ENCODE measurements at regions not wholly inside any gene's neighbourhood (a gene's known extent, or its start where the extent isn't known, plus 50 kb on each side); places are given as distances from the start of the nearest gene placed in this dataset.
"Not testable (repeated sequence)": the region's sequence is repeated elsewhere in the genome, so short reads cannot be mapped to it uniquely, and the experiment has no call there.

DNA sequence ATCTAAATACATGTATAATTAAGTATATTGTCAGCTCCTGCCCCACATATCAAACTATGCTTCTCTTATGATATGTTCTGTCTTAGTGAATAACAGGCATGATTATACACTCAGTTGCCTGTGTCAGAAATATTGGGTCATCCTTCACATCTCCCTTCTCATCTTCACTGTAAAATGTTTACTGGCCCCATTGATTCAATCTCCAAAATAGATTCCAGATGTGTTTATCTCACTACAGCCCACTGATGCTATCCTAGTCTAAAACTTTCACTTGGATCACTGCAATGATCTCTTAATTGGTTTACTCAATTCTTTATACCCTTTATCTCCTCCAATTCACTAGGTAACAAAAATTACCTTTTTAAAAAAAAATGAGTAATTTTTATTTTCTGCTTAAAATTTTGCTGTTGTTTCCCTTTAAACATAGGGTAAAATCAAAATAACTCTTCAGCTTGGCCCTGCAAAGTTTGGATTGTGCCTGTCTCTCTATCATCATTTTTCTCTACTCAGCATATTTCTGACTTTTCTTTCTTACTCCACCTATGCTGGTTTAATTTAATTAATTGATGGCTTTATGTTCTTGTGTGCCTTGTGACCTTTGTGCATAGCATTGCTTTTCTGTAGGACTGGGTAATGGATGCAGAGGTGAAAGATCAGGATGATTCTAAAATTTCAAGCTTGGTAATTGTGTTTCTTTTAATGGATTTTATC is 233.9 kb upstream of the FOXP2 start:
- no peak for TF ChIP-seq CTCF (IDR thresholded peaks at IDR 0.05; ENCODE audit: control extremely low read depth, extremely low read depth)
- Histone ChIP-seq H3K27me3 (ENCODE audit: control insufficient read depth in 3 of 3, insufficient read depth in 3 of 3, low read length in 2 of 3) (no peaks in the 10 kb centered on the region), H3K9me3 (ENCODE audit: control insufficient read depth in 4 of 4, insufficient read depth in 3 of 4, low read length in 3 of 4) (no peaks in the 10 kb centered on the region), H3K36me3 (ENCODE audit: control insufficient read depth in 4 of 4, insufficient read depth in 4 of 4, low read length in 4 of 4) (no peaks in the 10 kb centered on the region), H3K27ac (ENCODE audit: low read depth in 1 of 2, low read length in 1 of 2) (no peak overlapping the region), H3K4me1 (ENCODE audit: control insufficient read depth in 5 of 5, insufficient read depth in 5 of 5, low read length in 5 of 5) (peaks cover 0 to 10% (median 0%) of the 10 kb centered on the region in 5 donors), H3K4me3 (no peak overlapping the region), H3K9ac (ENCODE audit: insufficient read depth in 1 of 2, low read length in 2 of 2) (no peak overlapping the region)
- no peak for ATAC-seq (ENCODE audit: insufficient read depth, low FRiP score)
- no peak for DNase-seq

DNA sequence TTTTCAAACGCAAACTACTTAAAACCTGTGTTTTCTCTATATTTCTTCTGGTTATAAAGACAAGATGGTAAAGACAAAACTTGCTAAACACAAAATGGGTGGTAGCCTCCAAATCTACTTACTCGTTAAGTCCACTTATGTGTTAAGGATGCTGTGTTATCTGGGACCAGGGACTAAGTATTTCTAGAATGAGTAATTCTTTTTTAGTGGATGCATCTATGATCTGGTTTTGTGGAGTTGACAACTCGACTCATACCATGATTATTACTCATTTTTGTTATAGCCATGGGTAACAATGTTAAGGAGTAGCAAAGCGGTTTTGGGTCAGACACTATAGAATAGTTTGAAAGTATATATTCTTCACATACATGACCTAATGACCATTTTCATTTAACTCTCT is 239.5 kb upstream of the FOXP2 start:
- no peak for DNase-seq
- ATAC-seq (ENCODE audit: insufficient read depth, low FRiP score), result no peak
- Histone ChIP-seq H3K36me3 (ENCODE audit: control insufficient read depth in 4 of 4, insufficient read depth in 4 of 4, low read length in 4 of 4) (no peaks in the 10 kb centered on the region), H3K27me3 (ENCODE audit: control insufficient read depth in 3 of 3, insufficient read depth in 3 of 3, low read length in 2 of 3) (no peaks in the 10 kb centered on the region), H3K4me3 (no peak overlapping the region), H3K9ac (ENCODE audit: insufficient read depth in 1 of 2, low read length in 2 of 2) (no peak overlapping the region), H3K27ac (ENCODE audit: low read depth in 1 of 2, low read length in 1 of 2) (no peak overlapping the region), H3K4me1 (ENCODE audit: control insufficient read depth in 5 of 5, insufficient read depth in 5 of 5, low read length in 5 of 5) (no peaks in the 10 kb centered on the region), H3K9me3 (ENCODE audit: control insufficient read depth in 4 of 4, insufficient read depth in 3 of 4, low read length in 3 of 4) (peaks cover 0 to 6% (median 0%) of the 10 kb centered on the region in 4 donors)
- 87 to 91% methylated on average over 4 of the region's 4 CpGs for WGBS, 2 donors
- TF ChIP-seq CTCF (IDR thresholded peaks at IDR 0.05; ENCODE audit: control extremely low read depth, extremely low read depth), result no peak

DNA sequence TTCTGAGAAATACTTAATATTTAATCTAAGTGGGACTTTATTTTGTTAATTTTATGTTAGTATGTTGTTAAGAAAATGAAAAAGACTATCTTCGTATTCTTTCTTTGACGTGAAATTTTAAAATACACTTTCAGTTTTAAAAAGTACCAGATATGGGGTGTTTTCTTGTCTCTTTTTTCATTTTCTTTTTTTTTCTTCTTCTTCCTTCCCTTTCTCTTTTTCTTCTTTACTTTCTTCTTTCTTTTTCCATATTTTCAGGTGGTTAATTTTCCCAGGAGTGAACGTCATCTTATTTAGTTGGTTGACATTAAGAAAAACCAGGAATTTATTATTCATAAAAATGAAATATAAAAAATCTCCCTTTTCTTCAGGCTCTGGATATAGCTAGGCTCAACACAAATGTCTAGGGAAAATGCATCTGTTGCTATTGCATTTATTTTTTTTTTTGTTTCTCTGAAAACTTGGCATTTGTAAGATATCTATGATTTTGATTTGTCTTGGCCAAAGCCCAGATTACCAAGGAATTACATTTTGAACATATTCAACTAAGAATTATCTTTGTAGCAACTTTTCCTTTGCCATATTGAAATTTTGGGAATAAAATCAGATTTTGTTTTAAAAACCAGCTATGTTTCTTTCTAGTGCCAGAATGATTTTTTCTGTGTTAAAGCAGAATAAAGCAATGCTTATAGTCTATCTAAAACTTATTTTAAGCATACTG is 241.3 kb upstream of the FOXP2 start:
- H3K9ac ChIP-seq (ENCODE audit: insufficient read depth in 1 of 2, low read length in 2 of 2), result no peak overlapping the region
- no peak overlapping the region for H3K27ac ChIP-seq (ENCODE audit: low read depth in 1 of 2, low read length in 1 of 2)
- DNase-seq (no peak), ATAC-seq (ENCODE audit: insufficient read depth, low FRiP score) (no peak)
- no peak for TF ChIP-seq CTCF (IDR thresholded peaks at IDR 0.05; ENCODE audit: control extremely low read depth, extremely low read depth)
- H3K9me3 ChIP-seq (ENCODE audit: control insufficient read depth in 4 of 4, insufficient read depth in 3 of 4, low read length in 3 of 4), result peaks cover 0 to 6% (median 3%) of the 10 kb centered on the region in 4 donors
- WGBS, 2 donors, result 93 to 96% methylated on average over 3 of the region's 3 CpGs
- H3K4me3 ChIP-seq, result no peak overlapping the region
- no peaks in the 10 kb centered on the region for H3K36me3 ChIP-seq (ENCODE audit: control insufficient read depth in 4 of 4, insufficient read depth in 4 of 4, low read length in 4 of 4)
- no peaks in the 10 kb centered on the region for H3K27me3 ChIP-seq (ENCODE audit: control insufficient read depth in 3 of 3, insufficient read depth in 3 of 3, low read length in 2 of 3)
- no peaks in the 10 kb centered on the region for H3K4me1 ChIP-seq (ENCODE audit: control insufficient read depth in 5 of 5, insufficient read depth in 5 of 5, low read length in 5 of 5)

DNA sequence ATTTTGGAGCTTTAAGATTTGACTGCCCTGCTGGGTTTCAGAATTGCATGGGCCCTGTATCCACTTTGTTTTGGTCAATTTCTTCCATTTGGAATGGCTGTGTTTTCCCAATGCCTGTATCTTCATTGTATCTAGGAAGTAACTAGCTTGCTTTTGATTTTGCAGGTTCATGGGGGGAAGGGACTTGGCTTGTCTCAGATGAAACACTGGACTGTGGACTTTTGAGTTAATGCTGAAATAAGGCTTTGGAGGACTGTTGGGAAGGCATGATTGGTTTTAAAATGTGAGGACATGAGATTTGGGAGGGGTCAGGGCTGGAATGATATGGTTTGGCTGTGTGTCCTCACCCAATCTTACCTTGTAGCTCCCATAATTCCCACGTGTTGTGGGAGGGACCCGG is 245.2 kb upstream of the FOXP2 start:
- WGBS, 2 donors, result 92 to 97% methylated on average over 2 of the region's 2 CpGs
- H3K9me3 ChIP-seq (ENCODE audit: control insufficient read depth in 4 of 4, insufficient read depth in 3 of 4, low read length in 3 of 4); ATAC-seq (ENCODE audit: insufficient read depth, low FRiP score); H3K27ac ChIP-seq (ENCODE audit: low read depth in 1 of 2, low read length in 1 of 2); H3K4me3 ChIP-seq; DNase-seq; H3K27me3 ChIP-seq (ENCODE audit: control insufficient read depth in 3 of 3, insufficient read depth in 3 of 3, low read length in 2 of 3); H3K4me1 ChIP-seq (ENCODE audit: control insufficient read depth in 5 of 5, insufficient read depth in 5 of 5, low read length in 5 of 5); H3K36me3 ChIP-seq (ENCODE audit: control insufficient read depth in 4 of 4, insufficient read depth in 4 of 4, low read length in 4 of 4); H3K9ac ChIP-seq (ENCODE audit: insufficient read depth in 1 of 2, low read length in 2 of 2): not testable (repeated sequence)

Data from lung (tissue), 11 donors.